Adrenal gland (tissue), 9 donors: ENCODE measurements at regions not wholly inside any gene's neighbourhood (a gene's known extent, or its start where the extent isn't known, plus 50 kb on each side); places are given as distances from the start of the nearest gene placed in this dataset.

ENCODE experiments used
- DNase-seq, 7 donors: peaks; one replicate each; pipeline ENCODE4 v3.0.0-alpha.2; 2019 to 2020
- H3K27ac ChIP-seq, 5 donors: fragments of 200-600 bp; sonication (generic) in 4 of 5; 1 replicate in 3 of 5; 2 replicates in 2 of 5; pipeline versions ENCODE4 v1.5.1 to v1.8.0; 2016 to 2020; ENCODE audit warnings: mild to moderate bottlenecking in 1 of 5
- H3K27me3 ChIP-seq: fragments of 200-600 bp; 2 replicates; pipeline ENCODE4 v1.8.0; 2021
- H3K36me3 ChIP-seq, 2 donors: fragments of 200-600 bp; replicated peaks in 1 of 2; 1 replicate in 1 of 2; 2 replicates in 1 of 2; pipeline versions ENCODE4 v1.5.1 to v1.8.0; 2018 to 2022
- H3K4me1 ChIP-seq, 2 donors: fragments of 200-600 bp; replicated peaks in 1 of 2; 1 replicate in 1 of 2; 2 replicates in 1 of 2; pipeline versions ENCODE4 v1.5.1 to v1.8.0; 2018 to 2021
- H3K4me3 ChIP-seq, 4 donors: fragments of 200-600 bp; sonication (generic) in 3 of 4; one replicate each; pipeline ENCODE4 v1.5.1; 2016 to 2018
- H3K9me3 ChIP-seq, 3 donors: fragments of 200-600 bp; sonication (generic) in 1 of 3; replicated peaks in 1 of 3; 1 replicate in 2 of 3; 2 replicates in 1 of 3; pipeline versions ENCODE4 v1.5.1 to v1.8.0; 2016 to 2021
- CTCF ChIP-seq, 6 experiments: fragments of 450-650 bp in 4 of 6; fragments of 200-600 bp in 2 of 6; sonication (generic) in 1 of 6; IDR thresholded peaks; 1 replicate in 5 of 6; 2 replicates in 1 of 6; pipeline versions ENCODE4 v1.5.1 to v1.8.0; 2016 to 2021; ENCODE audit warnings: antibody characterized with exemption in 6 of 6, mild to moderate bottlenecking in 2 of 6, moderate library complexity in 1 of 6
- POLR2A ChIP-seq, 2 donors: fragments of 450-650 bp; IDR thresholded peaks; one replicate each; pipeline ENCODE4 v1.6.1; 2017; ENCODE audit warnings: antibody characterized with exemption in 2 of 2, mild to moderate bottlenecking in 2 of 2, moderate library complexity in 1 of 2
- WGBS, 4 donors: extraction: QIAGEN DNeasy Blood & Tissue Kit in 2 of 4; methylation state at CpG; one replicate each; pipeline versions ENCODE4 v1.1.5 to v1.1.7; 2013 to 2017; 5-methylcytosine and 5-hydroxymethylcytosine counted together
- intact Hi-C, 2 donors: fragments of 100-400 bp; cut with DNase I; formaldehyde crosslinking; loops; one replicate each; pipeline versions ENCODE4 v1.14.1 to v1.15.0; 2022 to 2023
- donor health status: healthy with polysubstance abuse.
- donor health status: Bipolar disorder and iron deficiency.
- donor health status: DM: yes; HTN: yes; CAD: no.
- donor health status: DM: no; HTN: no; CAD: no.
- donor health status: DM: no; HTN: no; CAD: no.

- DNase-seq = no peak
- intact Hi-C loops = no loop called here
- Histone ChIP-seq H3K27ac (no peak overlapping the region), H3K4me3 (no peak overlapping the region), H3K27me3 (no peaks in the 10 kb centered on the region), H3K9me3 (no peaks in the 10 kb centered on the region), H3K36me3 (no peaks in the 10 kb centered on the region), H3K4me1 (no peaks in the 10 kb centered on the region)
- 86 to 93% (median 89%) methylated on average over 7 to 22 of the region's 22 CpGs for WGBS, 4 donors
- no peak for TF ChIP-seq CTCF (IDR thresholded peaks at IDR 0.05)
These were observed 68.4 kb upstream of the FRMD4B start for GRCh38 chr3:69454204-69454787.

- H3K4me3 ChIP-seq = no peak overlapping the region
- no peaks in the 10 kb centered on the region for H3K36me3 ChIP-seq
- DNase-seq = no peak
- H3K27ac ChIP-seq = no peak overlapping the region
- no peak for TF ChIP-seq POLR2A (IDR thresholded peaks at IDR 0.05)
- H3K9me3 ChIP-seq = no peaks in the 10 kb centered on the region
- H3K4me1 ChIP-seq = no peaks in the 10 kb centered on the region
- no peaks in the 10 kb centered on the region for H3K27me3 ChIP-seq
- intact Hi-C loops = no loop called here
- WGBS, 4 donors = 52 to 61% (median 57%) methylated on average over 2 of the region's 2 CpGs
These were observed 66.4 kb upstream of the FRMD4B start for GRCh38 chr3:69452295-69452694.

- Histone ChIP-seq H3K9me3 (no peaks in the 10 kb centered on the region), H3K4me1 (no peaks in the 10 kb centered on the region), H3K36me3 (no peaks in the 10 kb centered on the region), H3K4me3 (no peak overlapping the region), H3K27ac (no peak overlapping the region), H3K27me3 (no peaks in the 10 kb centered on the region)
- TF ChIP-seq CTCF (IDR thresholded peaks at IDR 0.05) (peak in 3 of 6 experiments; percentile 7 to 27 (median 22)), POLR2A (IDR thresholded peaks at IDR 0.05) (no peak)
- peak in 1 of 7 donors; percentile 63 for DNase-seq
- intact Hi-C loops = no loop called here
These were observed 65.7 kb upstream of the FRMD4B start for GRCh38 chr3:69451594-69451993.

GRCh38 chr3:69448877-69449276 is 63.0 kb upstream of the FRMD4B start:
- H3K4me3 ChIP-seq = no peak overlapping the region
- no peaks in the 10 kb centered on the region for H3K4me1 ChIP-seq
- no peak for TF ChIP-seq POLR2A (IDR thresholded peaks at IDR 0.05)
- TF ChIP-seq CTCF (IDR thresholded peaks at IDR 0.05) = no peak
- no peaks in the 10 kb centered on the region for H3K36me3 ChIP-seq
- no peak for DNase-seq
- H3K9me3 ChIP-seq = no peaks in the 10 kb centered on the region
- no peaks in the 10 kb centered on the region for H3K27me3 ChIP-seq
- H3K27ac ChIP-seq = no peak overlapping the region
- 67 to 79% (median 75%) methylated on average over 3 of the region's 3 CpGs for WGBS, 4 donors
- intact Hi-C loops = no loop called here

- WGBS, 4 donors = 86 to 91% (median 88%) methylated on average over 6 of the region's 6 CpGs
These were observed 60.6 kb upstream of the FRMD4B start for GRCh38 chr3:69446402-69447072.

More at GRCh38 chr3:69446402-69447072, 60.6 kb upstream of the FRMD4B start:
- Histone ChIP-seq H3K27me3 (no peaks in the 10 kb centered on the region), H3K4me1 (no peaks in the 10 kb centered on the region), H3K36me3 (no peaks in the 10 kb centered on the region), H3K27ac (no peak overlapping the region), H3K4me3 (no peak overlapping the region), H3K9me3 (no peaks in the 10 kb centered on the region)
- intact Hi-C loops = no loop called here
- no peak for TF ChIP-seq CTCF (IDR thresholded peaks at IDR 0.05)
- no peak for TF ChIP-seq POLR2A (IDR thresholded peaks at IDR 0.05)
- DNase-seq = peak in 1 of 7 donors; percentile 69
